ENCODE measurements at regions not wholly inside any gene's neighbourhood (a gene's known extent, or its start where the extent isn't known, plus 50 kb on each side); places are given as distances from the start of the nearest gene placed in this dataset.
"Not testable (repeated sequence)": the region's sequence is repeated elsewhere in the genome, so short reads cannot be mapped to it uniquely, and the experiment has no call there.

DNA sequence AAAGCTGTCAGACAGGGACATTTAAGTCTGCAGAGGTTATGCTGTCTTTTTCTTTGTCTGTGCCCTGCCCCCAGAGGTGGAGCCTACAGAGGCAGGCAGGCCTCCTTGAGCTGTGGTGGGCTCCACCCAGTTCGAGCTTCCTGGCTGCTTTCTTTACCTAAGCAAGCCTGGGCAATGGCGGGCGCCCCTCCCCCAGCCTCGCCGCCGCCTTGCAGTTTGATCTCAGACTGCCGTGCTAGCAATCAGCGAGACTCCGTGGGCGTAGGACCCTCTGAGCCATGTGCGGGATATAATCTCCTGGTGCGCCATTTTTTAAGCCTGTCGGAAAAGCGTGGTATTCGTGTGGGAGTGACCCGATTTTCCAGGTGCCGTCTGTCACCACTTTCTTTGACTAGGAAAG is 203.1 kb upstream of the ZNF804B start:
- H3K4me3 ChIP-seq (ENCODE audit: low read length); H3K4me1 ChIP-seq (ENCODE audit: control insufficient read depth, insufficient read depth, low read length); H3K9me3 ChIP-seq (ENCODE audit: control insufficient read depth, low read length); DNase-seq; H3K27me3 ChIP-seq (ENCODE audit: control insufficient read depth, insufficient read depth); H3K27ac ChIP-seq (ENCODE audit: low read length); intact Hi-C loops (cut with DNase I); ATAC-seq: not testable (repeated sequence)
- 94% methylated on average over 17 of the region's 17 CpGs for WGBS

DNA sequence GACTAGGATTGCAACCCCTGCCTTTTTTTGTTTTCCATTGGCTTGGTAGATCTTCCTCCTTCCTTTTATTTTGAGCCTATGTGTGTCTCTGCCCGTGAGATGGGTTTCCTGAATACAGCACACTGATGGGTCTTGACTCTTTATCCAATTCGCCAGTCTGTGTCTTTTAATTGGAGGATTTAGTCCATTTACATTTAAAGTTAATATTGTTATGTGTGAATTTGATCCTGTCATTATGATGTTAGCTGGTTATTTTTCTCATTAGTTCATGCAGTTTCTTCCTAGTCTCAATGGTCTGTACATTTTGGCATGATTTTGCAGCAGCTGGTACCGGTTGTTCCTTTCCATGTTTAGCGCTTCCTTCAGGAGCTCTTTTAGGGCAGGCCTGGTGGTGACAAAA is 204.7 kb upstream of the ZNF804B start:
- H3K27me3 ChIP-seq (ENCODE audit: control insufficient read depth, insufficient read depth); H3K27ac ChIP-seq (ENCODE audit: low read length); H3K4me3 ChIP-seq (ENCODE audit: low read length); ATAC-seq; intact Hi-C loops (cut with DNase I); DNase-seq; H3K9me3 ChIP-seq (ENCODE audit: control insufficient read depth, low read length); H3K4me1 ChIP-seq (ENCODE audit: control insufficient read depth, insufficient read depth, low read length): not testable (repeated sequence)
- 85% methylated on average over 4 of the region's 4 CpGs for WGBS

DNA sequence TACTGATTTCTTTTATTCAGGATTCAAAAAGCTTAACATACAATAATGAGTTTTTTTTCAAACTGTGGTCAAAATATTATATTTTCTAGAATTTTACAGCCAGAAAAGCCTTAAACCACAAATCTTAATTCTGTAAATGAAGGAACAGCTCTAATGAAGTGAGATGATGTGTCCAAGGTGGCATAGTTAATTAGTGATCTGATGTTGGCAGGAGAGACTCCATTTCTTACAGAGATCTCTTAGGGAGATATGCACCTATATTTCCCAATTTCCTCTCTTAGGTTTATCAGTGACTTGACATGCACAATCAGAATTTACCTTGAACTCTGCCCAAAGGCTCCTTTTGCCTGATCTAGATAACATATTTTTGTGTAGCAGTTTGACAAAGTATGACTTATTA is 211.1 kb upstream of the ZNF804B start:
- Histone ChIP-seq H3K4me1 (ENCODE audit: control insufficient read depth, insufficient read depth, low read length) (no peaks in the 10 kb centered on the region), H3K9me3 (ENCODE audit: control insufficient read depth, low read length) (peaks cover 2% of the 10 kb centered on the region), H3K27me3 (ENCODE audit: control insufficient read depth, insufficient read depth) (no peaks in the 10 kb centered on the region), H3K27ac (ENCODE audit: low read length) (no peak overlapping the region), H3K4me3 (ENCODE audit: low read length) (no peak overlapping the region)
- DNase-seq (no peak), ATAC-seq (no peak)
- intact Hi-C loops (cut with DNase I): no loop called here

DNA sequence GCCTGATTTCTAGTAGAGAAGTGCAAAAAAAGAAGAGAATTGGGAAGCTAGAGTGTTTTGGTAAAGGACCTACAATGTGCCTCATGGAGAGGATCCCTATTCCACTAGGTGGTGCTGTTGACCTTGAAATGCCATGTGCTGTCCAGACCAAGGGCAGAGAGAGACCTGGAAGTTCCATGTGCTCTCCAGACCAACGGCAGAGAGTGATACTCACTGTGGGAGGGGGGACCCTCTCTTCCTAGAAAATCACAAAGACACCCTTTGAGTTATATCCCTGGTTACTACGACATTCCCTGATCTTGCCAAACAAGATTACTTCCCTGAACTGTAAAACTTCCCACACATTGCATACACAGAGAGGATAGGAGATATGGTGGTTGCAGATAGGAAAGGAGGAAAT is 212.7 kb upstream of the ZNF804B start:
- DNase-seq (no peak), ATAC-seq (no peak)
- WGBS: 16% methylated on average over 2 of the region's 2 CpGs

DNA sequence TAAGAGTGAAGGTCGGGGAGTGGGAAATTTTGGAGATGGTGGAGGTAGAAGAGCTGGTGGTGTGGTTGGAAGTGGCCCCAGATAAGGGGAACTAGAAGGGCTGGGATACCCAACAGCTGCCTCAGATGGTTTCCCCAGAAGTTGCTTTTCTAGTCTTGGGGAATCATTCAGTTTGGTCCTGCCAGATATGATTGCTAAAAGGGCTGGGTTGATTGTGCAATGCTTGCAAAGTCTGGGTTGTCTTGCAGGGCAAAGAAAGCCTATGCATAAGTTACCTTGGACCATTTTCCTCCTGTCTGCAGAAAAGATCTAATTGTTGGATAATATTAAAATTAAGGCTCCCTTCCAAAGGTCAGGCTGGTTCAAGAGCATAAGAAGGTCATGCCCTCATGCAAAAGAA is 213.8 kb upstream of the ZNF804B start:
- DNase-seq (no peak), ATAC-seq (no peak)
- H3K9me3 ChIP-seq (ENCODE audit: control insufficient read depth, low read length): peaks cover 2% of the 10 kb centered on the region
- no peaks in the 10 kb centered on the region for H3K27me3 ChIP-seq (ENCODE audit: control insufficient read depth, insufficient read depth)
- H3K4me1 ChIP-seq (ENCODE audit: control insufficient read depth, insufficient read depth, low read length): no peaks in the 10 kb centered on the region
- H3K27ac ChIP-seq (ENCODE audit: low read length): no peak overlapping the region
- 57% methylated on average over 1 of the region's 1 CpG for WGBS
- H3K4me3 ChIP-seq (ENCODE audit: low read length): no peak overlapping the region
- intact Hi-C loops (cut with DNase I): no loop called here

More for the DNA sequence above, 212.7 kb upstream of the ZNF804B start:
- intact Hi-C loops (cut with DNase I): no loop called here
- H3K27ac ChIP-seq (ENCODE audit: low read length): no peak overlapping the region
- no peak overlapping the region for H3K4me3 ChIP-seq (ENCODE audit: low read length)
- H3K4me1 ChIP-seq (ENCODE audit: control insufficient read depth, insufficient read depth, low read length): no peaks in the 10 kb centered on the region
- H3K9me3 ChIP-seq (ENCODE audit: control insufficient read depth, low read length): peaks cover 2% of the 10 kb centered on the region
- no peaks in the 10 kb centered on the region for H3K27me3 ChIP-seq (ENCODE audit: control insufficient read depth, insufficient read depth)

DNA sequence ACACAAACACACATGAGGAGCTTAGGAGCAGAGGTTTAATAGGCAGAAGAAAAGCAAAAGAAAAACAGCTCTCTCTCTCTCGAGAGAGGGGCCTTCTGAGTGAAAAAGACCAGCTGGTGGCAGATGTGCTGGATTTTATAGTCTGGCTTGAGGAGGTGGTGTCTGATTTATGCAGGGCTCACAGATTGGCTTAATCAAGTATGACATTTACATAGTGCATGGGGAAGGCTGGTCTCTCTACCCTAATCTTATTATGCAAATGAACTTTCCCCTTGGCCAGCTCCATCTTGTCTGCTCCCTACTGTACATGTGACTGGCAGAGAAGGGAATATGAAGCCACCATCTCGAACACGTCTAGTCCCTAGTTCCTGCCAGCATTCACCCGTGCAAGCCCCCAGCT is 219.5 kb upstream of the ZNF804B start:
- Histone ChIP-seq H3K4me3 (ENCODE audit: low read length) (no peak overlapping the region), H3K27me3 (ENCODE audit: control insufficient read depth, insufficient read depth) (no peaks in the 10 kb centered on the region), H3K9me3 (ENCODE audit: control insufficient read depth, low read length) (peaks cover 2% of the 10 kb centered on the region), H3K27ac (ENCODE audit: low read length) (no peak overlapping the region), H3K4me1 (ENCODE audit: control insufficient read depth, insufficient read depth, low read length) (no peaks in the 10 kb centered on the region)
- 46% methylated on average over 4 of the region's 4 CpGs for WGBS
- DNase-seq: peak in 1 of 3 donors; percentile 44
- intact Hi-C loops (cut with DNase I): no loop called here
- ATAC-seq: peak; percentile 23 to 75

DNA sequence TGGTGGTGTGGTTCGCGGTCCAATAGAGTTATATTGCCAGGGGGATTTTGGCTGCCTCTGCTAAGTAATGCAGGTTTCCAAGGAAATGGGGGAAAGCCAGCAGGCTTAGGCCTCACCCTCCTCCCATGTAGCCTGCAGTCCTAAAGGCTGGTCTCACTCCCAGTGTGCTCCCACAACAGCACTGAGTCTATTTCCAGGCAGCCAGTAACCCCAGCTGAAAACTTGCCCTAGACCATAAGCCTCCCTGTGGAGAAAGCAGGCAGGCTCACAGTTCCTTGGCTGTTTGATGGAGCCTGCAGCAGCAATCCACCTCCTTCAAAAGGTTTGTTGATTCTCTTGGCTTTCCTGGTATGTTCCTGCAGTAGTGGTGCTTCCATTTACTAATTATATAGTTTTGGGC is 220.0 kb upstream of the ZNF804B start:
- intact Hi-C loops (cut with DNase I): no loop called here
- peak in 1 of 2 donors; percentile 74 for ATAC-seq

DNA sequence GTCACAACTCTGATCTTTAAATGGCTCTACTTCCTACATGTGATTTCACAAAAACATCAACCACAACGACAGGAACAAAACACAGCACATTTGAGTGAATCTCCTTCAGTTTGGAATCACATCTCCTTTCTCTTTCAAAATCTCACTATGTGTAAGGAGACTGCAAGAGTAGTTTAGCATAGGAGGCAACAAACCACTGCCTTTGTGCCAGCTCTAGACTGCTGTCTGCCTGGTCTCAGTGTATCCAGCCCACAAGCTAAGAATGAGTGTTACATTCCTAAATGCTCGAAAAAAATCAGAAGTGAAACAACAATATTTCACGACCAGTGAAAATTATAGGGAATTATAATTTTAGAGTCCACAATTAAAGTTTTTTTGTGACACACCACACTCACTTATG is 217.0 kb upstream of the STEAP4 start:
- Histone ChIP-seq H3K27ac (ENCODE audit: low read length) (no peak overlapping the region), H3K4me3 (ENCODE audit: low read length) (no peak overlapping the region), H3K9me3 (ENCODE audit: control insufficient read depth, low read length) (no peaks in the 10 kb centered on the region), H3K27me3 (ENCODE audit: control insufficient read depth, insufficient read depth) (no peaks in the 10 kb centered on the region), H3K4me1 (ENCODE audit: control insufficient read depth, insufficient read depth, low read length) (no peaks in the 10 kb centered on the region)
- DNase-seq: no peak
- 48% methylated on average over 3 of the region's 3 CpGs for WGBS
- no peak for ATAC-seq
- intact Hi-C loops (cut with DNase I): no loop called here

More for the DNA sequence above, 220.0 kb upstream of the ZNF804B start:
- DNase-seq: peak in 2 of 3 donors; percentile 46 to 47
- H3K9me3 ChIP-seq (ENCODE audit: control insufficient read depth, low read length): peaks cover 2% of the 10 kb centered on the region
- WGBS: 64% methylated on average over 2 of the region's 2 CpGs
- no peak overlapping the region for H3K27ac ChIP-seq (ENCODE audit: low read length)
- no peaks in the 10 kb centered on the region for H3K4me1 ChIP-seq (ENCODE audit: control insufficient read depth, insufficient read depth, low read length)
- no peaks in the 10 kb centered on the region for H3K27me3 ChIP-seq (ENCODE audit: control insufficient read depth, insufficient read depth)
- no peak overlapping the region for H3K4me3 ChIP-seq (ENCODE audit: low read length)

DNA sequence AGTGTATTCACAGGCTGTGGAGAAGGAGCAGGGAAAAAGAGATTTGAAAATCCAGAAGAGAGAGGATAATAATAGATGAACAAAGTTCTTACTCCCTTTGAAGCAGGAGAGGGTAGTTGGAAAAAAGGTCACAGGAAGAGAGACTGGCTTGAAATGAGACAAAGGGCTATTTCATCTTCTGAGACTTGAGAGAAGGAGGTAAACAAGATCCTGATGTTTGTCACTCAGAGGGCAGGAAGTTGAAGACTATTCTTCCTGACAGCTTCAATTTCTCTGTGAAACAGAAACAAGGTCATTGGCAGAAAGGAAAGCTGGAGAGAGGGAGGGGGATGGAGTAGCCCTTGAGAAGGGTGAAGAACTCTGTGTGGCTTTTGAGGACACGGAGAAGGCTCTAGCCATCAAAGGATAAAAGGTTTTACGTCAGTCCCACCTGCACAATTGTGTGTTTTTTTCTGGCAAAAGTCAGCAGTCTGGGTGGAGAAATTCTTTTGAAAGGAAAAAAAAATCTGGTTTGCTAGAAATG is 216.1 kb upstream of the STEAP4 start:
- WGBS: 46% methylated on average over 2 of the region's 2 CpGs
- ATAC-seq: no peak
- intact Hi-C loops (cut with DNase I): no loop called here
- no peak for DNase-seq
- Histone ChIP-seq H3K4me3 (ENCODE audit: low read length) (no peak overlapping the region), H3K27ac (ENCODE audit: low read length) (no peak overlapping the region), H3K4me1 (ENCODE audit: control insufficient read depth, insufficient read depth, low read length) (no peaks in the 10 kb centered on the region), H3K9me3 (ENCODE audit: control insufficient read depth, low read length) (no peaks in the 10 kb centered on the region), H3K27me3 (ENCODE audit: control insufficient read depth, insufficient read depth) (no peaks in the 10 kb centered on the region)

DNA sequence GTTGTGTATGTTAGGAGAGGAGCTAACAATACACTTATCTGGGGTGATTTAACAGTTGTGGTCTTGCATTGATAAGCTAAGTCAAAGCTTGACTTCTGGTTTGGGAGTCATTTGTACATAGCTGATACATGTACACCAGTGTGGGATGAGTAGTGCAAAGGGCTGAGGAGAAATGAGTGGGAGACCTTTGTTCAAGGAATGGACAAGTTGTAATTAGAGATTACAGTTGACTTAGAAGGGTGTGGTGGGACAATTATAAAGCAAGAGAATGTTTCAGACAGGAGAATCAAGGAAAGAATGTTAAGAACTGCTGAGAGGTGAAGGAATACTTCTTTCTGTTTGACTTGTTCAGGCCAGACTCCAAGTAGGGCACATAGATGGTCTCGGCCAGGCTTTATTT is 209.7 kb upstream of the STEAP4 start:
- Histone ChIP-seq H3K27me3 (ENCODE audit: control insufficient read depth, insufficient read depth) (no peaks in the 10 kb centered on the region), H3K4me1 (ENCODE audit: control insufficient read depth, insufficient read depth, low read length) (no peaks in the 10 kb centered on the region), H3K4me3 (ENCODE audit: low read length) (no peak overlapping the region), H3K9me3 (ENCODE audit: control insufficient read depth, low read length) (no peaks in the 10 kb centered on the region), H3K27ac (ENCODE audit: low read length) (no peak overlapping the region)
- intact Hi-C loops (cut with DNase I): no loop called here
- ATAC-seq (no peak), DNase-seq (no peak)
- 86% methylated on average over 1 of the region's 1 CpG for WGBS

DNA sequence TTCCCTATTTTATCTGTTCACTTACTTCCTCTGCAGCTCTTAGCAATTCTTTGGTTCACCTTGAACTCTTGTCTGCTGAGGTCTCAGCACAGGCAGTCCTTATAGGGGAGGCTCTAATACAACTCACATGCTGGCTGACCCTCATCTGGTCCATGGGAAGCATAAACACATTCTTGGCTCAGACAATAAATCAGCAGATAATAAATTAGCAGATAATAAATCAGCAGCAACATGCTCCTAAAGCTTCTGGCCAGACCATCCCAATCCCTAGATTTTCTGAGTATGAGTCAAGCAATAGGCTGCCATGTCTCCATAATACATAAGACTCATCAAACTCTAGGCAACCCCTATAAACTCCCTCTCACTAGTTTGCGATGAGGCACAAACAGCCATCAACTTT is 208.6 kb upstream of the STEAP4 start:
- Histone ChIP-seq H3K4me1 (ENCODE audit: control insufficient read depth, insufficient read depth, low read length) (no peaks in the 10 kb centered on the region), H3K4me3 (ENCODE audit: low read length) (no peak overlapping the region), H3K27ac (ENCODE audit: low read length) (no peak overlapping the region), H3K9me3 (ENCODE audit: control insufficient read depth, low read length) (no peaks in the 10 kb centered on the region), H3K27me3 (ENCODE audit: control insufficient read depth, insufficient read depth) (no peaks in the 10 kb centered on the region)
- intact Hi-C loops (cut with DNase I): no loop called here
- no peak for ATAC-seq
- DNase-seq: no peak
- 91% methylated on average over 1 of the region's 1 CpG for WGBS

DNA sequence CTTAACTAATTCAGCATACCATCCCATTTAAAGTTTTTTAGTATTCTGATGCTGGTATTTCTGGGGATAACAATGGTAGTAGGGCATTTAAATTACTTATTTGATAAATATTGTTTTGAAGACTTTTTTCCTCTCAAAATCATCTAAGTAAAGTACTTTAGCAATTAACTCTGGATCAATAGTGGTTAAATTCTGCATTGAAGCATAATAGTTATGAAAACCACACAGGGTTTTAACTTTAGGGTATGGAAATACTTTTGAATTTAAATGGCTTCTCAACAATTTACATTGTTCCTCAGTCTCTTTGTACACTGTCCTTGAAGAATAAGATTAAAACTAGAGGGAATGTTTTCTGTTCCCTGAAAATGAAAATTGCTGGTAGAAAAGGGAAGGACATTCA is 202.6 kb upstream of the STEAP4 start:
- DNase-seq (no peak), ATAC-seq (no peak)
- Histone ChIP-seq H3K27ac (ENCODE audit: low read length) (no peak overlapping the region), H3K27me3 (ENCODE audit: control insufficient read depth, insufficient read depth) (no peaks in the 10 kb centered on the region), H3K4me1 (ENCODE audit: control insufficient read depth, insufficient read depth, low read length) (no peaks in the 10 kb centered on the region), H3K4me3 (ENCODE audit: low read length) (no peak overlapping the region), H3K9me3 (ENCODE audit: control insufficient read depth, low read length) (no peaks in the 10 kb centered on the region)
- intact Hi-C loops (cut with DNase I): no loop called here
